ENCODE measurements at regions not wholly inside any gene's neighbourhood (a gene's known extent, or its start where the extent isn't known, plus 50 kb on each side); places are given as distances from the start of the nearest gene placed in this dataset.

DNA sequence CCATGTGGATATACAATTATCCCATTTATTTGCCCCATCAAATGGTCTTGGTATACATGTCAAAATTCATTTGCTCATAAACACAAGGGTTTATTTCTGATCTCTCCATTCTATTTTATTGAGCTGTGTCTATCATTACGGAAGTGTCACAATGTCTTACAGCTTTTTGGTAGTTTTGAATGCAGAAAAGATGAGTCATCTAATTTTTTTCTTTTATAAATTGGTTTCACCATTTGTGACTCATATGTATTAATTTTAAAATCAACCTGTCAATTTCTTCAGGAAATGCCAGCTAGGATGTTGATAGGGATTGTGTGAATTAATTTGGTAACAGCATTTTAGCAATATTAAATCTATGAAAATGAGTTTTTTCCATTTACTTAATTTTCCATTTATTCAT is 2549.4 kb downstream of the PCDH9 start:
- BruUV-seq (replicated peaks): no TSS peak
- Histone ChIP-seq H3K18ac (ENCODE audit: low read depth, low read length) (no peak overlapping the region), H3K79me1 (ENCODE audit: low read depth in 1 of 2, low read length in 2 of 2) (no peaks in the 10 kb centered on the region), H3K9me3 (ENCODE audit: control insufficient read depth, insufficient read depth, low read length) (no peaks in the 10 kb centered on the region), H2AK9ac (replicated peaks; ENCODE audit: low read depth, low read length, poor library complexity) (no peak overlapping the region), H2BK20ac (ENCODE audit: low read depth, low read length) (no peak overlapping the region), H4K8ac (ENCODE audit: low read depth in 2 of 2, low read length in 2 of 2) (no peak overlapping the region), H3K14ac (replicated peaks; ENCODE audit: low read depth, low read length) (no peak overlapping the region), H3K4me2 (ENCODE audit: low read depth, low read length) (no peak overlapping the region), H3K36me3 (ENCODE audit: control insufficient read depth, insufficient read depth, low read length) (no peaks in the 10 kb centered on the region), H3K4me1 (ENCODE audit: control insufficient read depth, insufficient read depth, low read length) (no peaks in the 10 kb centered on the region), H2AK5ac (ENCODE audit: low read depth, low read length) (no peak overlapping the region), H3K27me3 (ENCODE audit: control insufficient read depth, insufficient read depth, low read length) (no peaks in the 10 kb centered on the region), H2BK15ac (ENCODE audit: low read depth, low read length) (no peak overlapping the region), H2AFZ (replicated peaks; ENCODE audit: low read length, poor library complexity) (no peak overlapping the region), H3K27ac (ENCODE audit: insufficient read depth, low read length) (no peak overlapping the region), H2BK120ac (ENCODE audit: low read depth, low read length) (no peak overlapping the region), H4K5ac (ENCODE audit: low read depth, low read length) (no peak overlapping the region), H3K23ac (ENCODE audit: low read depth, low read length) (no peak overlapping the region), H4K91ac (ENCODE audit: insufficient read depth, low read depth, low read length) (no peak overlapping the region), H3K4me3 (ENCODE audit: insufficient read depth, low read depth, low read length) (no peak overlapping the region), H3K9me1 (ENCODE audit: insufficient read depth, low read length) (no peaks in the 10 kb centered on the region), H2BK5ac (ENCODE audit: low read depth, low read length, poor library complexity, severe bottlenecking) (no peak overlapping the region), H3K9ac (ENCODE audit: low read depth, low read length) (no peak overlapping the region), H3K4ac (ENCODE audit: low read depth, low read length) (no peak overlapping the region), H4K20me1 (ENCODE audit: insufficient read depth, low read length) (no peaks in the 10 kb centered on the region), H3K56ac (ENCODE audit: extremely low read depth, insufficient read depth, low read length) (no peak overlapping the region)
- DNase-seq (no peak), ATAC-seq (ENCODE audit: low read depth) (no peak)
- TF ChIP-seq MAFK (IDR thresholded peaks at IDR 0.05; ENCODE audit: low read depth, low read length) (peak; percentile 36; the same call in 1 of the 2 replicates), MXI1 (IDR thresholded peaks at IDR 0.05; ENCODE audit: borderline replicate concordance, low read depth, low read length) (no peak), FOS (IDR thresholded peaks at IDR 0.05; ENCODE audit: low read depth, low read length) (0 out of 2 replicates have a peak, but pooled peaks have one; percentile 11), SMC3 (IDR thresholded peaks at IDR 0.05; ENCODE audit: low read depth, low read length) (no peak), CHD1 (IDR thresholded peaks at IDR 0.05; ENCODE audit: low read depth, low read length) (no peak), RCOR1 (IDR thresholded peaks at IDR 0.05; ENCODE audit: insufficient replicate concordance, low read length) (no peak)
- TF ChIP-seq, protein P1, sequence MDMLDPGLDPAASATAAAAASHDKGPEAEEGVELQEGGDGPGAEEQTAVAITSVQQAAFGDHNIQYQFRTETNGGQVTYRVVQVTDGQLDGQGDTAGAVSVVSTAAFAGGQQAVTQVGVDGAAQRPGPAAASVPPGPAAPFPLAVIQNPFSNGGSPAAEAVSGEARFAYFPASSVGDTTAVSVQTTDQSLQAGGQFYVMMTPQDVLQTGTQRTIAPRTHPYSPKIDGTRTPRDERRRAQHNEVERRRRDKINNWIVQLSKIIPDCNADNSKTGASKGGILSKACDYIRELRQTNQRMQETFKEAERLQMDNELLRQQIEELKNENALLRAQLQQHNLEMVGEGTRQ (IDR thresholded peaks at IDR 0.05; ENCODE audit: low read depth, low read length): no peak
- TF ChIP-seq, protein P2, sequence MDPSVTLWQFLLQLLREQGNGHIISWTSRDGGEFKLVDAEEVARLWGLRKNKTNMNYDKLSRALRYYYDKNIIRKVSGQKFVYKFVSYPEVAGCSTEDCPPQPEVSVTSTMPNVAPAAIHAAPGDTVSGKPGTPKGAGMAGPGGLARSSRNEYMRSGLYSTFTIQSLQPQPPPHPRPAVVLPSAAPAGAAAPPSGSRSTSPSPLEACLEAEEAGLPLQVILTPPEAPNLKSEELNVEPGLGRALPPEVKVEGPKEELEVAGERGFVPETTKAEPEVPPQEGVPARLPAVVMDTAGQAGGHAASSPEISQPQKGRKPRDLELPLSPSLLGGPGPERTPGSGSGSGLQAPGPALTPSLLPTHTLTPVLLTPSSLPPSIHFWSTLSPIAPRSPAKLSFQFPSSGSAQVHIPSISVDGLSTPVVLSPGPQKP (IDR thresholded peaks at IDR 0.05; ENCODE audit: borderline replicate concordance, low read depth, low read length): no peak
- TF ChIP-seq, protein P3, sequence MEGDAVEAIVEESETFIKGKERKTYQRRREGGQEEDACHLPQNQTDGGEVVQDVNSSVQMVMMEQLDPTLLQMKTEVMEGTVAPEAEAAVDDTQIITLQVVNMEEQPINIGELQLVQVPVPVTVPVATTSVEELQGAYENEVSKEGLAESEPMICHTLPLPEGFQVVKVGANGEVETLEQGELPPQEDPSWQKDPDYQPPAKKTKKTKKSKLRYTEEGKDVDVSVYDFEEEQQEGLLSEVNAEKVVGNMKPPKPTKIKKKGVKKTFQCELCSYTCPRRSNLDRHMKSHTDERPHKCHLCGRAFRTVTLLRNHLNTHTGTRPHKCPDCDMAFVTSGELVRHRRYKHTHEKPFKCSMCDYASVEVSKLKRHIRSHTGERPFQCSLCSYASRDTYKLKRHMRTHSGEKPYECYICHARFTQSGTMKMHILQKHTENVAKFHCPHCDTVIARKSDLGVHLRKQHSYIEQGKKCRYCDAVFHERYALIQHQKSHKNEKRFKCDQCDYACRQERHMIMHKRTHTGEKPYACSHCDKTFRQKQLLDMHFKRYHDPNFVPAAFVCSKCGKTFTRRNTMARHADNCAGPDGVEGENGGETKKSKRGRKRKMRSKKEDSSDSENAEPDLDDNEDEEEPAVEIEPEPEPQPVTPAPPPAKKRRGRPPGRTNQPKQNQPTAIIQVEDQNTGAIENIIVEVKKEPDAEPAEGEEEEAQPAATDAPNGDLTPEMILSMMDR (conservative IDR thresholded peaks at IDR 0.05; ENCODE audit: low read depth, low read length): no peak
- ChIA-PET POLR2A (ENCODE audit: unreplicated experiment) (no interaction called here), CTCF (no interaction called here)
- intact Hi-C loops (cut with micrococcal nuclease): no loop called here
- in situ Hi-C loops (cut with MboI; ENCODE audit: low sequenced_read_pairs): no loop called here
- dilution Hi-C loops (cut with HindIII; ENCODE audit: low sequenced_read_pairs, unreplicated experiment): no loop called here
- no CpG with 5 or more reads among the region's 1 CpG for WGBS, 2 experiments (ENCODE audit: extremely low coverage in 2 of 2, insufficient read length in 1 of 2)
